ENCODE measurements at regions not wholly inside any gene's neighbourhood (a gene's known extent, or its start where the extent isn't known, plus 50 kb on each side); places are given as distances from the start of the nearest gene placed in this dataset.
"Not testable (repeated sequence)": the region's sequence is repeated elsewhere in the genome, so short reads cannot be mapped to it uniquely, and the experiment has no call there.

DNA sequence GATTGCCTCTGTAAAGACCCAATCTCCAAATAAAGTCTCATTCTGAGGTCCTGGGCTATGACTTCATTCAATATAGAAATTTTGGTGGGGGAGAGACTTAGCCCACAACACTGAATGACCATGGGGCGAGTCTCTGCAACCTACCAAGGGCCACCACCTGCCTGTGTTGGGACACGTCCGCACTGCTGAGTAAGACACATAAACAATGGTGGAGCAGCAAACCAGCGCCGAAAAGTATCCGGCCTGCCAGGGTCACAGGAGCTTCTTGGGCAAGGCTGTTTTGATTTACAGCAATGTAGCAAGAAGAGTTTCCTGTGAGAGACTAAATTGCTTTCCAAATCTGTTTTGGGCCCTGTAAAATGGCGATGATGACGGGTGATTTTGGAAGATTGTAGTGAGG, 122.3 kb downstream of the SHANK2 start:
- Mint-ChIP-seq H3K4me1 (ENCODE audit: unreplicated experiment) (no peaks in the 10 kb centered on the region), H3K4me3 (ENCODE audit: unreplicated experiment) (no peak overlapping the region), H3K27me3 (ENCODE audit: unreplicated experiment) (peaks cover 10% of the 10 kb centered on the region), H3K27ac (ENCODE audit: unreplicated experiment) (no peak overlapping the region), H3K9me3 (ENCODE audit: unreplicated experiment) (peaks cover 6% of the 10 kb centered on the region), H3K36me3 (ENCODE audit: unreplicated experiment) (no peaks in the 10 kb centered on the region)
- TF ChIP-seq, protein P1, sequence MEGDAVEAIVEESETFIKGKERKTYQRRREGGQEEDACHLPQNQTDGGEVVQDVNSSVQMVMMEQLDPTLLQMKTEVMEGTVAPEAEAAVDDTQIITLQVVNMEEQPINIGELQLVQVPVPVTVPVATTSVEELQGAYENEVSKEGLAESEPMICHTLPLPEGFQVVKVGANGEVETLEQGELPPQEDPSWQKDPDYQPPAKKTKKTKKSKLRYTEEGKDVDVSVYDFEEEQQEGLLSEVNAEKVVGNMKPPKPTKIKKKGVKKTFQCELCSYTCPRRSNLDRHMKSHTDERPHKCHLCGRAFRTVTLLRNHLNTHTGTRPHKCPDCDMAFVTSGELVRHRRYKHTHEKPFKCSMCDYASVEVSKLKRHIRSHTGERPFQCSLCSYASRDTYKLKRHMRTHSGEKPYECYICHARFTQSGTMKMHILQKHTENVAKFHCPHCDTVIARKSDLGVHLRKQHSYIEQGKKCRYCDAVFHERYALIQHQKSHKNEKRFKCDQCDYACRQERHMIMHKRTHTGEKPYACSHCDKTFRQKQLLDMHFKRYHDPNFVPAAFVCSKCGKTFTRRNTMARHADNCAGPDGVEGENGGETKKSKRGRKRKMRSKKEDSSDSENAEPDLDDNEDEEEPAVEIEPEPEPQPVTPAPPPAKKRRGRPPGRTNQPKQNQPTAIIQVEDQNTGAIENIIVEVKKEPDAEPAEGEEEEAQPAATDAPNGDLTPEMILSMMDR (IDR thresholded peaks at IDR 0.05) = no peak
- DNase-seq (ENCODE audit: extremely low spot score, unreplicated experiment) = no peak

- H3K27me3 Mint-ChIP-seq (ENCODE audit: unreplicated experiment) = peaks cover 10% of the 10 kb centered on the region
- no peak overlapping the region for H3K27ac Mint-ChIP-seq (ENCODE audit: unreplicated experiment)
- H3K4me3 Mint-ChIP-seq (ENCODE audit: unreplicated experiment) = no peak overlapping the region
- H3K9me3 Mint-ChIP-seq (ENCODE audit: unreplicated experiment) = peaks cover 7% of the 10 kb centered on the region
- H3K4me1 Mint-ChIP-seq (ENCODE audit: unreplicated experiment) = no peaks in the 10 kb centered on the region
- DNase-seq (ENCODE audit: extremely low spot score, unreplicated experiment) = no peak
- H3K36me3 Mint-ChIP-seq (ENCODE audit: unreplicated experiment) = no peaks in the 10 kb centered on the region
- TF ChIP-seq, protein P1 (IDR thresholded peaks at IDR 0.05) = no peak
These were observed 122.8 kb downstream of the SHANK2 start for GRCh38 chr11:71129624-71130023.

- DNase-seq (ENCODE audit: extremely low spot score, unreplicated experiment) = no peak
- H3K27me3 Mint-ChIP-seq (ENCODE audit: unreplicated experiment) = peaks cover 10% of the 10 kb centered on the region
- H3K4me1 Mint-ChIP-seq (ENCODE audit: unreplicated experiment) = no peaks in the 10 kb centered on the region
- no peak overlapping the region for H3K4me3 Mint-ChIP-seq (ENCODE audit: unreplicated experiment)
- peaks cover 7% of the 10 kb centered on the region for H3K9me3 Mint-ChIP-seq (ENCODE audit: unreplicated experiment)
- TF ChIP-seq, protein P1 (IDR thresholded peaks at IDR 0.05) = no peak
- no peaks in the 10 kb centered on the region for H3K36me3 Mint-ChIP-seq (ENCODE audit: unreplicated experiment)
- no peak overlapping the region for H3K27ac Mint-ChIP-seq (ENCODE audit: unreplicated experiment)
These were observed 124.6 kb downstream of the SHANK2 start for GRCh38 chr11:71127806-71128205.

DNA sequence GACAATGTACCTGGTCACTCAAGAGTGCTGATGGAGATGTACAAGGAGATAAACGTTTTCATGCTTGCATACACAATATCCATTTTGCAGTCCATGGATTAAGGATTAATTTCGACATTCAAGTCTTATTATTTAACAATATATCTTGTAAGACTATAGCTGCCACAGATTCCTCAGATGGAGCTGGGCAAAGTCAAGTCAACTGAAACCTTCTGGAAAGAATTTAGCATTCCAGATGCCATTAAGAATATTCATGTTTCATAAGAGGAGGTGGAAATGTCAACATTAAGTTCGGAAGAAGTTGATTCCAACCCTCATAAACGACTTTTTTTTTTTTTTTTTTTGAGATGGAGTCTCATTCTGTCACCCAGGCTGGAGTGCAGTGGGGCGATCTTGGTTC, 126.0 kb downstream of the SHANK2 start:
- H3K4me1 Mint-ChIP-seq (ENCODE audit: unreplicated experiment); H3K27me3 Mint-ChIP-seq (ENCODE audit: unreplicated experiment); H3K4me3 Mint-ChIP-seq (ENCODE audit: unreplicated experiment); H3K9me3 Mint-ChIP-seq (ENCODE audit: unreplicated experiment); DNase-seq (ENCODE audit: extremely low spot score, unreplicated experiment); H3K27ac Mint-ChIP-seq (ENCODE audit: unreplicated experiment); H3K36me3 Mint-ChIP-seq (ENCODE audit: unreplicated experiment): not testable (repeated sequence)

DNA sequence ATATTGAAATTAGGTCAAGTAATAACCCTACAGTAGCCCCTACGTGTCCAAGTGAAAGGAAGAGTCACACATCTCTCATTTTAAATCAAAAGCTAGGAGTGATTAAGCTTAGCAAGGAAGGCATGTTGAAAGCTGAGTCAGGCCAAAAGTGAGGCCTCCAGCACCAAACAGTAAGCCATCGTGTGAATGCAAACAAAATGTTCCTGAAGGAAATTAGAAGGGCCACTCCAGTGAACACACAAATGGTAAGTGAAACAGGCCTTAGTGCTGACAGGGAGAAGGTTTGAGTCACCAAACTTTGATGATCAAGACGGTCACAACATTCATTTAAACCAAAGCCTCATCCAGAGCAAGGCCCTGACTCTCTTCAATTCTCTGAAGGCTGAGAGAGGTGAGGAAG, 127.2 kb downstream of the SHANK2 start:
- Mint-ChIP-seq H3K4me1 (ENCODE audit: unreplicated experiment) (peaks cover 3% of the 10 kb centered on the region), H3K27ac (ENCODE audit: unreplicated experiment) (no peak overlapping the region), H3K36me3 (ENCODE audit: unreplicated experiment) (no peaks in the 10 kb centered on the region), H3K9me3 (ENCODE audit: unreplicated experiment) (peaks cover 7% of the 10 kb centered on the region), H3K4me3 (ENCODE audit: unreplicated experiment) (no peak overlapping the region), H3K27me3 (ENCODE audit: unreplicated experiment) (peaks cover 14% of the 10 kb centered on the region)
- TF ChIP-seq, protein P1 (IDR thresholded peaks at IDR 0.05) = no peak
- DNase-seq (ENCODE audit: extremely low spot score, unreplicated experiment) = no peak

- H3K9me3 Mint-ChIP-seq (ENCODE audit: unreplicated experiment) = peaks cover 7% of the 10 kb centered on the region
- no peak overlapping the region for H3K4me3 Mint-ChIP-seq (ENCODE audit: unreplicated experiment)
- peaks cover 3% of the 10 kb centered on the region for H3K4me1 Mint-ChIP-seq (ENCODE audit: unreplicated experiment)
- no peak overlapping the region for H3K27ac Mint-ChIP-seq (ENCODE audit: unreplicated experiment)
- H3K27me3 Mint-ChIP-seq (ENCODE audit: unreplicated experiment) = peaks cover 18% of the 10 kb centered on the region
- H3K36me3 Mint-ChIP-seq (ENCODE audit: unreplicated experiment) = no peaks in the 10 kb centered on the region
- no peak for DNase-seq (ENCODE audit: extremely low spot score, unreplicated experiment)
- TF ChIP-seq, protein P1 (IDR thresholded peaks at IDR 0.05) = no peak
These were observed 128.2 kb downstream of the SHANK2 start for GRCh38 chr11:71124127-71124526.

Data from osteocyte (in vitro differentiated cells).